ENCODE measurements at regions not wholly inside any gene's neighbourhood (a gene's known extent, or its start where the extent isn't known, plus 50 kb on each side); places are given as distances from the start of the nearest gene placed in this dataset.

GRCh38 chr13:108444448-108444847 is 174.9 kb downstream of the TNFSF13B start:
- TF ChIP-seq, protein P1, sequence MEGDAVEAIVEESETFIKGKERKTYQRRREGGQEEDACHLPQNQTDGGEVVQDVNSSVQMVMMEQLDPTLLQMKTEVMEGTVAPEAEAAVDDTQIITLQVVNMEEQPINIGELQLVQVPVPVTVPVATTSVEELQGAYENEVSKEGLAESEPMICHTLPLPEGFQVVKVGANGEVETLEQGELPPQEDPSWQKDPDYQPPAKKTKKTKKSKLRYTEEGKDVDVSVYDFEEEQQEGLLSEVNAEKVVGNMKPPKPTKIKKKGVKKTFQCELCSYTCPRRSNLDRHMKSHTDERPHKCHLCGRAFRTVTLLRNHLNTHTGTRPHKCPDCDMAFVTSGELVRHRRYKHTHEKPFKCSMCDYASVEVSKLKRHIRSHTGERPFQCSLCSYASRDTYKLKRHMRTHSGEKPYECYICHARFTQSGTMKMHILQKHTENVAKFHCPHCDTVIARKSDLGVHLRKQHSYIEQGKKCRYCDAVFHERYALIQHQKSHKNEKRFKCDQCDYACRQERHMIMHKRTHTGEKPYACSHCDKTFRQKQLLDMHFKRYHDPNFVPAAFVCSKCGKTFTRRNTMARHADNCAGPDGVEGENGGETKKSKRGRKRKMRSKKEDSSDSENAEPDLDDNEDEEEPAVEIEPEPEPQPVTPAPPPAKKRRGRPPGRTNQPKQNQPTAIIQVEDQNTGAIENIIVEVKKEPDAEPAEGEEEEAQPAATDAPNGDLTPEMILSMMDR (IDR thresholded peaks at IDR 0.05) = no peak
- TF ChIP-seq POLR2A (IDR thresholded peaks at IDR 0.05) = no peak
- Histone ChIP-seq H3K9me3 (peaks cover 0 to 6% (median 0%) of the 10 kb centered on the region in 12 donors), H3K27ac (no peak overlapping the region), H3K27me3 (no peaks in the 10 kb centered on the region), H3K4me3 (no peak overlapping the region), H3K4me1 (no peaks in the 10 kb centered on the region), H3K36me3 (no peaks in the 10 kb centered on the region)
- DNase-seq (no peak), ATAC-seq (no peak)
- 35 to 60% (median 45%) methylated on average over 6 of the region's 6 CpGs for WGBS, 4 donors
- intact Hi-C loops (cut with DNase I) = no loop called here

DNA sequence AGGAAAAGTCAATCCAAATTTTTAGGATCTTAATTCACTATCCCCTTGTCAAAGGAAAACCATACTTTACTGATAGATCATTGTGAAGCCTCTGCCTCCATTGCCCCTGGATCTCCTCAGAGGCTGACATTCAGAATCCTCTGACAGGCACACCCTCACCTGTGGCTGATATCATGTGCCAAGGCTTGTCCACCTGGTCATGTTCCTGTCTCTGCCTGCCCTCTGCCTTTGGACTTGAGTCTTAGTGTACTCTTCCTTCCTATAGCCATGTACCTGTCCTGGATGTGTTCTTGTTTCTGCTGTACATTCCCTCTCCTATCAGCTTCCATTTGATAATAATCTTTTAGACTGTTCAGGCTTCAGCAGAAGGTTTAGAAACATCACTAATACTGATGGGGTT is 179.4 kb downstream of the TNFSF13B start:
- no peak overlapping the region for H3K27ac ChIP-seq
- no peak for TF ChIP-seq POLR2A (IDR thresholded peaks at IDR 0.05)
- TF ChIP-seq, protein P1 (IDR thresholded peaks at IDR 0.05) = no peak
- ATAC-seq (no peak), DNase-seq (no peak)
- H3K4me3 ChIP-seq = no peak overlapping the region
- H3K9me3 ChIP-seq = no peaks in the 10 kb centered on the region
- H3K4me1 ChIP-seq = no peaks in the 10 kb centered on the region
- H3K36me3 ChIP-seq = no peaks in the 10 kb centered on the region
- intact Hi-C loops (cut with DNase I) = no loop called here
- no peaks in the 10 kb centered on the region for H3K27me3 ChIP-seq

DNA sequence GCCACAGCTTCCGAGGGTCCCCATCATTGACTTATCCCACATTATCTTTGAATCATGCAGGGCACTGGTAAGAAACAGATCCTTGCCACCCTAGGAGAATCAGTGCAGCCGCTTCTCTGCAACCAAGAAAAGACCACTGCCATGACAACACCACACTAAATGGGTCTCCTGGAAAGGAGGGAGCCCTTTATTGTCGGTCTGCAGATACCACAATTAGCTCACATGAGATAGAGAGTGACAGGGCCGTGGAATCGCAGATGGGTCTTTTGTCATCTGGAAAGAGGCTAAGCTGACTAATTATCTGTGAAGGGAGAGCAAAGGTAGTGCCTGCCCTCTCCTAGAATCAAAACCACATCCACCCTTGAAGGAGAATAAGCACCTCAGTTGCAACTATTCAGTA is 178.3 kb upstream of the MYO16 start:
- no peak overlapping the region for H3K27ac ChIP-seq
- H3K4me1 ChIP-seq = no peaks in the 10 kb centered on the region
- no peaks in the 10 kb centered on the region for H3K9me3 ChIP-seq
- TF ChIP-seq POLR2A (IDR thresholded peaks at IDR 0.05) = no peak
- TF ChIP-seq, protein P1 (IDR thresholded peaks at IDR 0.05) = no peak
- H3K4me3 ChIP-seq = no peak overlapping the region
- peaks cover 0 to 5% (median 0%) of the 10 kb centered on the region in 9 donors for H3K27me3 ChIP-seq
- WGBS, 4 donors = 43 to 71% (median 65%) methylated on average over 5 of the region's 5 CpGs
- intact Hi-C loops (cut with DNase I) = no loop called here
- DNase-seq (no peak), ATAC-seq (no peak)
- H3K36me3 ChIP-seq = no peaks in the 10 kb centered on the region

GRCh38 chr13:108455320-108455719 is 174.1 kb upstream of the MYO16 start:
- H3K4me1 ChIP-seq = no peaks in the 10 kb centered on the region
- H3K36me3 ChIP-seq = no peaks in the 10 kb centered on the region
- no peak overlapping the region for H3K27ac ChIP-seq
- H3K4me3 ChIP-seq = no peak overlapping the region
- 95 to 100% (median 98%) methylated on average over 2 of the region's 2 CpGs for WGBS, 4 donors
- H3K9me3 ChIP-seq = no peaks in the 10 kb centered on the region
- intact Hi-C loops (cut with DNase I) = no loop called here
- H3K27me3 ChIP-seq = peaks cover 0 to 5% (median 0%) of the 10 kb centered on the region in 9 donors
- ATAC-seq (no peak), DNase-seq (no peak)
- TF ChIP-seq, protein P1 (IDR thresholded peaks at IDR 0.05) = no peak
- TF ChIP-seq POLR2A (IDR thresholded peaks at IDR 0.05) = no peak

All from heart left ventricle (tissue), 16 donors.